Testis (tissue), 2 donors: ENCODE measurements at regions not wholly inside any gene's neighbourhood (a gene's known extent, or its start where the extent isn't known, plus 50 kb on each side); places are given as distances from the start of the nearest gene placed in this dataset.
"Not testable (repeated sequence)": the region's sequence is repeated elsewhere in the genome, so short reads cannot be mapped to it uniquely, and the experiment has no call there.

ENCODE experiments used
- POLR2A ChIP-seq: fragments of 450-650 bp; IDR thresholded peaks from one replicate; pipeline ENCODE4 v1.6.1; 2017; ENCODE audit warnings: antibody characterized with exemption, mild to moderate bottlenecking, moderate library complexity
- TF ChIP-seq, protein P1 (sequence below), 3 experiments: fragments of 450-650 bp in 2 of 3; fragments of 200-600 bp in 1 of 3; sonication (generic) in 1 of 3; IDR thresholded peaks; one replicate each; pipeline ENCODE4 v1.5.1; 2016 to 2019; ENCODE audit warnings: antibody characterized with exemption in 3 of 3, mild to moderate bottlenecking in 2 of 3, moderate library complexity in 1 of 3

DNA sequence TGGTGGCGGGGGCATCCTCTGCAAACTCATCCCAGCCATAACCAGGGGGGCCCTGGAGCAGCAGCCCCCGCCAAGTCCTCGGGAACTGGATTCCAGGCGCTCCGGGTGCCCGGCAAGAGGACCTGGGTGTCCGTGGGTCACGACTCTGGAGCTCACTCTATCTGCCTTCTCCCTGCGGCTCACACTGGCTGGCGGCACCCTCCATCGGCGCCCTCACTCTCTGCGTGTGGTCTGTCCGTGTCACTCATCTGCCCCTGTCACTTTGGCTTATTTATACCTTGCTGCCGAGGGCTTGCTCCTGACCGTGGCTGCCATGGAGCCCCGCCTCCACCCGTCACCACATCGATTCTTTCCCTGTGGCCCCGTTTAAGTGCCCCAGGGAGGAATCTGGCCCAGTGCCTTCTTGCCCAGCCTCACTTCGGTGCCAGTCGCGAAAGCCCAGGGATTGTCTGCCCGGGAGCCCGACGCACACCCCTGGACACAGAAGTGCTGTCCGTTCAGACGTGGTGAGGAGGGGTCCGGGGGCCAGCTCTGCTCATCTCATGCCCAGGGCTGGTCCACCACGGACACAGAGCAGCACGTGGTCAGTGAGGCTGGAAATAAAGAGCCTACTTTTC lies 115.7 kb upstream of the ZNF469 start:
- TF ChIP-seq, protein P1, sequence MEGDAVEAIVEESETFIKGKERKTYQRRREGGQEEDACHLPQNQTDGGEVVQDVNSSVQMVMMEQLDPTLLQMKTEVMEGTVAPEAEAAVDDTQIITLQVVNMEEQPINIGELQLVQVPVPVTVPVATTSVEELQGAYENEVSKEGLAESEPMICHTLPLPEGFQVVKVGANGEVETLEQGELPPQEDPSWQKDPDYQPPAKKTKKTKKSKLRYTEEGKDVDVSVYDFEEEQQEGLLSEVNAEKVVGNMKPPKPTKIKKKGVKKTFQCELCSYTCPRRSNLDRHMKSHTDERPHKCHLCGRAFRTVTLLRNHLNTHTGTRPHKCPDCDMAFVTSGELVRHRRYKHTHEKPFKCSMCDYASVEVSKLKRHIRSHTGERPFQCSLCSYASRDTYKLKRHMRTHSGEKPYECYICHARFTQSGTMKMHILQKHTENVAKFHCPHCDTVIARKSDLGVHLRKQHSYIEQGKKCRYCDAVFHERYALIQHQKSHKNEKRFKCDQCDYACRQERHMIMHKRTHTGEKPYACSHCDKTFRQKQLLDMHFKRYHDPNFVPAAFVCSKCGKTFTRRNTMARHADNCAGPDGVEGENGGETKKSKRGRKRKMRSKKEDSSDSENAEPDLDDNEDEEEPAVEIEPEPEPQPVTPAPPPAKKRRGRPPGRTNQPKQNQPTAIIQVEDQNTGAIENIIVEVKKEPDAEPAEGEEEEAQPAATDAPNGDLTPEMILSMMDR (IDR thresholded peaks at IDR 0.05), result not testable (repeated sequence)
- not testable (repeated sequence) for TF ChIP-seq POLR2A
